GM06990 (cell line): ENCODE measurements at regions not wholly inside any gene's neighbourhood (a gene's known extent, or its start where the extent isn't known, plus 50 kb on each side); places are given as distances from the start of the nearest gene placed in this dataset.
"Not testable (repeated sequence)": the region's sequence is repeated elsewhere in the genome, so short reads cannot be mapped to it uniquely, and the experiment has no call there.

Experiments
- DNase-seq: peaks from one replicate; pipeline ENCODE4 v3.0.0-alpha.2; 2011; ENCODE audit not compliant: insufficient read length; ENCODE audit errors: extremely low read depth
- H3K27me3 ChIP-seq: replicated peaks from 2 replicates; pipeline ENCODE4 v1.6.0; 2011; ENCODE audit warnings: low read length; ENCODE audit not compliant: control insufficient read depth, insufficient read depth
- H3K36me3 ChIP-seq: 2 replicates; pipeline ENCODE4 v1.5.1; 2011; ENCODE audit warnings: low read length; ENCODE audit not compliant: control insufficient read depth, insufficient read depth
- H3K4me3 ChIP-seq: replicated peaks from 2 replicates; pipeline ENCODE4 v1.5.1; 2011; ENCODE audit warnings: low read depth, mild to moderate bottlenecking, control low read depth, low read length
- TF ChIP-seq, protein P1 (sequence below): IDR thresholded peaks from 2 replicates; pipeline ENCODE4 v1.5.1; 2011; ENCODE audit warnings: low read length, control low read depth, mild to moderate bottlenecking, inconsistent platforms; ENCODE audit not compliant: insufficient read depth, poor library complexity, severe bottlenecking

DNA sequence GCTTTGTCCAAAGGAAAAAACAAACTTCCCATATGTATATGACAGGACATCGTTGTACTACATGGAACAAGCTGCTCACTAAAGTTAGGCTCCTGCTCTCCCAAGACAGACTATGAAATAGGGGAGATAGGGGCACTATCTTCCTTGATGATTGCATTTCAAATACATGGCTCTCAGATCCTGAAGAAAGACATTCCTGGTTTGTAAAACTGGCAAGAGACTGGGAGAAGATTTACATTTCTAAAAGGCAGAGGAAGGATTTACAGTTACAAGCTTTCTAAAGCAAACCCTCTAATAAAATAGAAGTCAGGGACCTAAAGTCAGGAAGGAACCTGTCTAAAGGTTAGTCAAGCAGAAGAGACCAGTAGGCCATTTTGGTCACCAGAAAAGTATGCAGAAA, 103.7 kb downstream of the SLC17A6 start:
- Histone ChIP-seq H3K4me3 (no peak overlapping the region), H3K36me3 (no peaks in the 10 kb centered on the region), H3K27me3 (no peaks in the 10 kb centered on the region)
- TF ChIP-seq, protein P1, sequence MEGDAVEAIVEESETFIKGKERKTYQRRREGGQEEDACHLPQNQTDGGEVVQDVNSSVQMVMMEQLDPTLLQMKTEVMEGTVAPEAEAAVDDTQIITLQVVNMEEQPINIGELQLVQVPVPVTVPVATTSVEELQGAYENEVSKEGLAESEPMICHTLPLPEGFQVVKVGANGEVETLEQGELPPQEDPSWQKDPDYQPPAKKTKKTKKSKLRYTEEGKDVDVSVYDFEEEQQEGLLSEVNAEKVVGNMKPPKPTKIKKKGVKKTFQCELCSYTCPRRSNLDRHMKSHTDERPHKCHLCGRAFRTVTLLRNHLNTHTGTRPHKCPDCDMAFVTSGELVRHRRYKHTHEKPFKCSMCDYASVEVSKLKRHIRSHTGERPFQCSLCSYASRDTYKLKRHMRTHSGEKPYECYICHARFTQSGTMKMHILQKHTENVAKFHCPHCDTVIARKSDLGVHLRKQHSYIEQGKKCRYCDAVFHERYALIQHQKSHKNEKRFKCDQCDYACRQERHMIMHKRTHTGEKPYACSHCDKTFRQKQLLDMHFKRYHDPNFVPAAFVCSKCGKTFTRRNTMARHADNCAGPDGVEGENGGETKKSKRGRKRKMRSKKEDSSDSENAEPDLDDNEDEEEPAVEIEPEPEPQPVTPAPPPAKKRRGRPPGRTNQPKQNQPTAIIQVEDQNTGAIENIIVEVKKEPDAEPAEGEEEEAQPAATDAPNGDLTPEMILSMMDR, result no peak
- DNase-seq, result no peak

DNA sequence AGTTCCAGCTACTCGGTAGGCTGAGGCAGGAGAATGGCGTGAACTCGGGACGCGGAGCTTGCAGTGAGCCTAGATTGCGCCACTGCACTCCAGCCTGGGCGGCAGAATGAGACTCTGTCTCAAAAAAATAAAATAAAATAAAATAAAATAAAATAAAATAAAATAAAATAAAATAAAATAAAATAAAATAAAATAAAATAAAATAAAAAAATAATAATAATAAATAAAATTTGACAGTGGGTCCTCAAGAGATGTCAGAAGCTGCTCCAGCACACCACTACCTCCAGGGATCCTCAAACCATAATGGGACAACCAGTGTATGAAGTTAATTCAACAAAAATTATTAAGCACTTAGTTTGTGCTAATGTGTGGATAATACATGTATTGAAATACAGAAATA, 97.4 kb downstream of the SLC17A6 start:
- not testable (repeated sequence) for H3K4me3 ChIP-seq, H3K27me3 ChIP-seq, H3K36me3 ChIP-seq

DNA sequence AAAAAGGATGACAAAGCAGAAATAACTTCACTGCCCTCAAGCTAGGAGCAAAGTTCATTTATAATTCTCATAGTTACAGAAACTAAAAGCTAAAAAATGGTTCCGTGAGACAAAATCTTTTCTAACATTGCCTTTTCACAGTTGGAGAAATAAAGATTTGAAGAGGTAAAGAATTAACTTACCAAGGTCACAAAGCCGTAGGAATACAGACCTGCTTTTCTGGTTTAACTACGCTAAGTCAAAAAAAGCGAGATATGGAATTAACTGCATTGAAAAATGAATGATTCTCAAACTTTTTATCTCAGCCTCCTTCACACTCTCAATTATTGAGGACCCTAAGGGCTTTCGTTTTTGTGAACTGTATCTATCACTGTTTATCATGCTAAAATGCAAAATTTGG, 95.3 kb downstream of the SLC17A6 start:
- H3K36me3 ChIP-seq, result no peaks in the 10 kb centered on the region
- no peak overlapping the region for H3K4me3 ChIP-seq
- H3K27me3 ChIP-seq, result no peaks in the 10 kb centered on the region
- TF ChIP-seq, protein P1, result no peak
- no peak for DNase-seq

More for the DNA sequence above, 97.4 kb downstream of the SLC17A6 start:
- not testable (repeated sequence) for DNase-seq

DNA sequence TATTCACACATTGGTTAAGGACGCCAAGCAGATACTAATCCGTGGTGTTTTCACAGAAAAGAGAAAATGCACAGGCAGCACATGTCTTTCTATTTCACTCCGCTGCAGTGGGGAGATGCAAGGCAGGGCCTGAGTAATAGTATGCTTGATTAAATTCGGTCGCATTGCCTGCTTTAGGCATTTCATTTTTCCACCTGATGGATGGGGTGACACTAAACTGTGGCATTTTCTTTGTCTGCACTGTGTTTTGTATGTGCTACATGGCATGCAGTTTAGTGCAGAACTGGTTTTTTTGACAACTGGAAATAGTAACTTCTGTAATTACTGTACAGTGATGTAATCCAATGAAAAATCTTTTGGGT, 94.9 kb downstream of the SLC17A6 start:
- no peak for DNase-seq
- Histone ChIP-seq H3K4me3 (no peak overlapping the region), H3K27me3 (no peaks in the 10 kb centered on the region), H3K36me3 (no peaks in the 10 kb centered on the region)
- TF ChIP-seq, protein P1, result no peak

DNA sequence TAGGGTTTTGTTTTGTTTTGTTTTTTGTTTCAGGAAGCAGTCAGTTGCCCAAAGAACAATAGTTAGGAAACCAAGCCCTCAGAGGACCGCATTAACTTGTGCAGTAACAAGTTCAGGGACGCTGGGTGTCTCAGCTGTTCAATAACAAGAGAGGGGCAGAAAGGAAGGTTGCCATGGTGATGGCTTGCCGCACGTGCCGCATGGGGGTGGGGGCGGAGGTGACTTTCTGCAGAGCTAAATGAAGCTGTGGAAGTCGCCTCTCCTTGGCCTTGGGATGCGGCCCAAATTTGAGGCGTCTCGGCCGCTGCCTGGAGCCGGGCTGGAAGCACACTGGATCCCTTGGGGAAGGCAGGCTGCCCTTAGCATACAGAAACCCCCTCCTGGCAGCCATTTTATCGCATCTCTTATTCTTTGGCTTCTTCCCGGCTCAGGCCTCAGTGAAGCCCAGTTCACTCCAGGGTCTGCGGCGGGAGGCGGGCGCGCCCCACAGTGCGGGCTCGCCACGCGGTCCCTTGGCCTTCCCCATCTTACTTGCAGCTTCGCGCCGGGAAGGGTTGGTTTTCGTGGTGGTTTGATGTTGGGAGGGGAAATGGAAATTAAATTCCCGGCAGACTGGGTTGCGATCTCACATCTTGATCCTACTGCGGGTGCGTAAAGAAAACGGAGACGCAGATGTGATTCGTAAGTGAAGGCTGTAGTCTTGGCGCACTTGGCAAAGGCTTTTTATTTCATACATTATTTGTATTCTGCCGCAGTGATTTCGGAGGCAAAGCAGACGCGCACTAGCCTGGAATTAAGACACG, 94.3 kb downstream of the SLC17A6 start:
- TF ChIP-seq, protein P1, result no peak
- Histone ChIP-seq H3K36me3 (no peaks in the 10 kb centered on the region), H3K27me3 (no peaks in the 10 kb centered on the region), H3K4me3 (no peak overlapping the region)
- DNase-seq, result peak; percentile 3

DNA sequence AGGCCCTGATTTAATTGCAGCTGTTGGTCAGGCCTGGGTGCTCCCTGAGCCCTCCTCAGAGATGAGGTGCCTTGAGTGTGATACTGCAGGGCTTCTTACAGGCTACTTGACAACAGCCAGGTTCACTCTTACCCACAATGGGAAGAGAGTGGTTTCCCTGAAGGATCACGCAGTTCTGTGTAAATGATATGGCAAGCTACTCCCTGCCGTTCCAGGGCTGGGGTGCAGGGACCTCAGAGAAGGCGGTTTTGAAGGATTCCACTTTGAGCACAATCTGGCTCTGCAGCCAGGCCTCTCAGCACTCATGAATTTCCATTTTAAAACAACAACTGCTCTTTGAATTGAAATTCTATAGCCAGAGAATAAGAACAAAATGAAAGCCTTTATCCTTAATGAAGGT, 92.9 kb downstream of the SLC17A6 start:
- TF ChIP-seq, protein P1, result no peak
- no peak overlapping the region for H3K4me3 ChIP-seq
- no peaks in the 10 kb centered on the region for H3K27me3 ChIP-seq
- H3K36me3 ChIP-seq, result no peaks in the 10 kb centered on the region
- no peak for DNase-seq
